ENCODE measurements at regions not wholly inside any gene's neighbourhood (a gene's known extent, or its start where the extent isn't known, plus 50 kb on each side); places are given as distances from the start of the nearest gene placed in this dataset.

DNA sequence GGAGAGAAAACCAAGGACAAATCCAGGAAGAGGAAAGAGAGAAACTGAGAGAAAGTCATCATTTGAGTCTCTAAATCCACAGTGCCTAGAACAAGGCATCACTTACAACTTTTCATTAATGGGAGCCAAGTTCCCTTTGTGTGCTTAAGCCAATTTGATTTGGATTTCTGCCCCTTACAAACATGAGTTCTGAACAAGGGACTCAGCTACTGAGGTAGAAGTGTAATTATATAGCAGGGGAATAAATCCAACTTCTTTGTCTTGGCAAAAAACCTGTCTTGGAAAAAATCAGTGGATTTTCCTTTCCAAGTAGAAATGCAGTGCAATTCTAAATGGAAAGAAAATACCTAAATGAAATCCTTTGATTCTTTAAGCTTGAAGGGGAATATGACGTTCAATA lies 307.2 kb upstream of the CNTN3 start:
- H3K9me3 Mint-ChIP-seq (ENCODE audit: unreplicated experiment): peaks cover 3% of the 10 kb centered on the region
- no peak overlapping the region for H3K4me3 Mint-ChIP-seq (ENCODE audit: unreplicated experiment)
- no peak overlapping the region for H3K27ac Mint-ChIP-seq (ENCODE audit: unreplicated experiment)
- H3K36me3 Mint-ChIP-seq (ENCODE audit: unreplicated experiment): no peaks in the 10 kb centered on the region
- TF ChIP-seq, protein P1, sequence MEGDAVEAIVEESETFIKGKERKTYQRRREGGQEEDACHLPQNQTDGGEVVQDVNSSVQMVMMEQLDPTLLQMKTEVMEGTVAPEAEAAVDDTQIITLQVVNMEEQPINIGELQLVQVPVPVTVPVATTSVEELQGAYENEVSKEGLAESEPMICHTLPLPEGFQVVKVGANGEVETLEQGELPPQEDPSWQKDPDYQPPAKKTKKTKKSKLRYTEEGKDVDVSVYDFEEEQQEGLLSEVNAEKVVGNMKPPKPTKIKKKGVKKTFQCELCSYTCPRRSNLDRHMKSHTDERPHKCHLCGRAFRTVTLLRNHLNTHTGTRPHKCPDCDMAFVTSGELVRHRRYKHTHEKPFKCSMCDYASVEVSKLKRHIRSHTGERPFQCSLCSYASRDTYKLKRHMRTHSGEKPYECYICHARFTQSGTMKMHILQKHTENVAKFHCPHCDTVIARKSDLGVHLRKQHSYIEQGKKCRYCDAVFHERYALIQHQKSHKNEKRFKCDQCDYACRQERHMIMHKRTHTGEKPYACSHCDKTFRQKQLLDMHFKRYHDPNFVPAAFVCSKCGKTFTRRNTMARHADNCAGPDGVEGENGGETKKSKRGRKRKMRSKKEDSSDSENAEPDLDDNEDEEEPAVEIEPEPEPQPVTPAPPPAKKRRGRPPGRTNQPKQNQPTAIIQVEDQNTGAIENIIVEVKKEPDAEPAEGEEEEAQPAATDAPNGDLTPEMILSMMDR (IDR thresholded peaks at IDR 0.05; ENCODE audit: partially characterized antibody, unreplicated experiment): no peak
- no peak for DNase-seq
- peaks cover 15% of the 10 kb centered on the region for H3K4me1 Mint-ChIP-seq (ENCODE audit: low read depth, unreplicated experiment)
- peaks cover 2% of the 10 kb centered on the region for H3K27me3 Mint-ChIP-seq (ENCODE audit: unreplicated experiment)

- no peak overlapping the region for H3K4me3 Mint-ChIP-seq (ENCODE audit: unreplicated experiment)
- DNase-seq: no peak
- no peak overlapping the region for H3K27ac Mint-ChIP-seq (ENCODE audit: unreplicated experiment)
- no peaks in the 10 kb centered on the region for H3K36me3 Mint-ChIP-seq (ENCODE audit: unreplicated experiment)
- TF ChIP-seq, protein P1 (IDR thresholded peaks at IDR 0.05; ENCODE audit: partially characterized antibody, unreplicated experiment): no peak
- peaks cover 2% of the 10 kb centered on the region for H3K27me3 Mint-ChIP-seq (ENCODE audit: unreplicated experiment)
- H3K9me3 Mint-ChIP-seq (ENCODE audit: unreplicated experiment): peaks cover 3% of the 10 kb centered on the region
- peaks cover 20% of the 10 kb centered on the region for H3K4me1 Mint-ChIP-seq (ENCODE audit: low read depth, unreplicated experiment)
Measured at GRCh38 chr3:74920721-74921350, 306.4 kb upstream of the CNTN3 start.

DNA sequence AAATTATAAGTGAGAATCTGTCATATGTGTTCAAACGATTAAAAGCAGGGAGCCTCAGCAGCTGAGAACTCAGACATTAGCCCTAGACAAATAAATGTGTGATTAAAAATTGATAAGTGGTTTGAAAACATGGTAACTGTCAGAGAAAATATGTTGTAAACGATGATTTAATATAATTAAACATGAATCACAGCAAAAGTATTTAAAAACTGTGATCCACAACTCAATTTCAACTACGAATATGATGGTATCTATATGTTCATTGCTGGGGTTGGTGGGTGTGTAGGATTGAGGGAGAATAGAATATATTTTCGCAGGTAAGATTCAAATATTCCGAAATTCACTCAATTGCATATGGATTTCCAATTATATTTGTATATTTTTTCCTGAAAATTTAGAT lies 302.2 kb upstream of the CNTN3 start:
- Mint-ChIP-seq H3K4me3 (ENCODE audit: unreplicated experiment) (no peak overlapping the region), H3K27ac (ENCODE audit: unreplicated experiment) (no peak overlapping the region), H3K9me3 (ENCODE audit: unreplicated experiment) (peaks cover 3% of the 10 kb centered on the region), H3K27me3 (ENCODE audit: unreplicated experiment) (peaks cover 2% of the 10 kb centered on the region), H3K4me1 (ENCODE audit: low read depth, unreplicated experiment) (peaks cover 21% of the 10 kb centered on the region), H3K36me3 (ENCODE audit: unreplicated experiment) (no peaks in the 10 kb centered on the region)
- TF ChIP-seq, protein P1 (IDR thresholded peaks at IDR 0.05; ENCODE audit: partially characterized antibody, unreplicated experiment): no peak
- no peak for DNase-seq

GRCh38 chr3:74906181-74906580 lies 291.7 kb upstream of the CNTN3 start:
- H3K4me1 Mint-ChIP-seq (ENCODE audit: low read depth, unreplicated experiment): no peaks in the 10 kb centered on the region
- no peaks in the 10 kb centered on the region for H3K36me3 Mint-ChIP-seq (ENCODE audit: unreplicated experiment)
- TF ChIP-seq, protein P1 (IDR thresholded peaks at IDR 0.05; ENCODE audit: partially characterized antibody, unreplicated experiment): no peak
- DNase-seq: no peak
- no peaks in the 10 kb centered on the region for H3K27me3 Mint-ChIP-seq (ENCODE audit: unreplicated experiment)
- H3K9me3 Mint-ChIP-seq (ENCODE audit: unreplicated experiment): no peaks in the 10 kb centered on the region
- no peak overlapping the region for H3K27ac Mint-ChIP-seq (ENCODE audit: unreplicated experiment)
- no peak overlapping the region for H3K4me3 Mint-ChIP-seq (ENCODE audit: unreplicated experiment)

- H3K27ac Mint-ChIP-seq (ENCODE audit: unreplicated experiment): no peak overlapping the region
- H3K27me3 Mint-ChIP-seq (ENCODE audit: unreplicated experiment): no peaks in the 10 kb centered on the region
- no peak for DNase-seq
- H3K4me1 Mint-ChIP-seq (ENCODE audit: low read depth, unreplicated experiment): no peaks in the 10 kb centered on the region
- H3K9me3 Mint-ChIP-seq (ENCODE audit: unreplicated experiment): no peaks in the 10 kb centered on the region
- TF ChIP-seq, protein P1 (IDR thresholded peaks at IDR 0.05; ENCODE audit: partially characterized antibody, unreplicated experiment): no peak
- no peak overlapping the region for H3K4me3 Mint-ChIP-seq (ENCODE audit: unreplicated experiment)
- H3K36me3 Mint-ChIP-seq (ENCODE audit: unreplicated experiment): no peaks in the 10 kb centered on the region
Measured at GRCh38 chr3:74905478-74905877, 291.0 kb upstream of the CNTN3 start.

All from glutamatergic neuron (in vitro differentiated cells).